GM12873 (cell line): ENCODE measurements at regions not wholly inside any gene's neighbourhood (a gene's known extent, or its start where the extent isn't known, plus 50 kb on each side); places are given as distances from the start of the nearest gene placed in this dataset.

Experiments
- CTCF ChIP-seq: IDR thresholded peaks from 2 replicates; pipeline ENCODE4 v1.5.1; 2012; ENCODE audit warnings: low read depth, mild to moderate bottlenecking, moderate library complexity, low read length, control low read depth; ENCODE audit not compliant: insufficient read depth; ENCODE audit errors: missing control alignments

DNA sequence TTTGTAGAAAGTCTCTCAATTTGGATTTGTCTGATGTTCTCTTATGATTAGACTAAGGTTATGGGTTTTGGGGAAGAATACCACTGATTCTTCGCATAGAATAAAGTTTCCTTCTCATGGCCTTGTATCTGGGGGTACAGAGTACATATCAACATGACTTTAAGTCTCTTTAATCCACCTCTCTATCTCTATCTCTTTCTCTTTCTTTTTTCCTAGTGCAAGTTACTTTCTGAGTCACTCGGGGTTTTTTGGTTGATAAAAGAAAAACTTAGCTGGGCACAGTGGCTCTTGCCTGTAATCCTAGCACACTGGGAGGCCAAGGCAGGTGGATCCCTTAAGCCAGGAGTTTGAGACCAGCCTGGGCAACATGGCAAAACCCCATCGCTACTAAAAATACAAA is 100.1 kb upstream of the MAP4K3 start:
- no peak for TF ChIP-seq CTCF

DNA sequence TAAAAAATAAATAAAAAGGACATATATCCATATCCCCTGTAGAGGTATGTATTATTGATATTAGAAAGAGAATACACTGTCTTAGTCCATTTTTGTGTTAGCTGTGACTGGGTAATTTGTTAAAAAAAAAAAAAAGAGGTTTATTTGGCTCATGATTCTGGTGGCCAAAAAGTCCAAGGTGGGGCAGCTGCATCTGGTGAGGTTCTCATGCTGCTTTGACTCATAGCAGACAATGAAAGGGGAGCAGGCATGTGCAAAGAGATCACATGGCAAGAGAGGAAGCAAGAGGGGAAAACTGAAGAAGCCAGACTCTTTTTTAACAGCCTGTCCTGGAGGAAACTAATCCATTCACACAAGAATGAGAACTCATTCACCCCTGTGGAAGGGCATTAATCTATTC is 101.6 kb upstream of the MAP4K3 start:
- no peak for TF ChIP-seq CTCF

GRCh38 chr2:39540414-39540813 is 103.3 kb upstream of the MAP4K3 start:
- no peak for TF ChIP-seq CTCF

- TF ChIP-seq CTCF = no peak
Measured at GRCh38 chr2:39541011-39541930, 104.2 kb upstream of the MAP4K3 start.

DNA sequence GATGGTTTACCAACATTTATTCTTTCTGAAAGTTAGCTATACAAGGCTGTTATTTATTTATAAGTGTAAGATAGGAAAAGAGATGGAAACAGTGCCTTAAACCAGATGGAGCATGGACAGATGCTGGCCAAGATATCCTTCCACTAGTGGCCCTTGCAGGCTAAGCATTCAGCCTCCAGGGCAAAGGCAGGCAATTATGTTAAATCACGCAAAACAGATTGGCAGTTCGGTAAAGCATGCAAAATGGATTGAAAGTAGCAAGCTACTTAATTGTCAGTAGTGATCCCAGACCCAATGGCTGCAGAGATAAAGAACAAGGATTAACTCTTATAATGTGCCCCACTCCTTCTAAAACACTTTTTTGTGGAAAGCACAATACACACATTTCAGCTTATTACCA is 105.4 kb upstream of the MAP4K3 start:
- TF ChIP-seq CTCF = no peak

DNA sequence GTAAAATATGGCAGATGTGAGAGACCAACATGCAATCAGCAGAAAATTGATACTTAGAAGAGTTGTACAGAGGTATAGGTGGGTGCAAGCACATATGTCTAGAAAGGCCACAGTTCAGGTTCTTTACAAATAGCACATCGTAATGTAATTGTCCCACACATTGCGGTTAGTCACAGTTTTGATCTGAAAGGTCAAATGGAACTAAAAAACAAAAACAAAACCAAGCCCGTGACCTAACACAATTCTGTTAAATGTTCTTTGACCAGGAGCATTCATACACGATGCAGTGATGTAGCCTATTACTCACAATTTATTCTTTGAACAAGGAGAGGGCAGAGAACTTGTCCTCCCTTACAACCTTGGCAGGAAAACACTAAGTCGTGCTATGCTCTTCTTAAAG is 108.9 kb upstream of the MAP4K3 start:
- no peak for TF ChIP-seq CTCF

DNA sequence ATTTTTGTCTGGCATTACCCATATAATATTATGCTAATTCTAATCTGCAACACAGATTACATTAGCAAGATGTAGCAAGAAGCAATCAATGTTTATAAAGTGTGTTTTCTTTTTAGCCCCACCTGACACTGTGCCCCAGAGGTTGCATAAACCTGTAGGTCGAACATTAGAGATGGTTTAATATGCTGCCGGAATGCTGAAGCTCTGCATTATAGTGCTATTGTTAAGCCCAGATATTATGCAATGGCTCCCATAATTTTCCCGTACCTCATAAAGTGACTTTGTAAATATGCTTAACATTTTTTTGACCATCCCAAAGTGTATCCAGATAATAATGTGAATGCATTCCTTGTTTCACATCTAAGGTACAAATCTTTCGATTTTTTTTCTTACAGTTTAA is 109.3 kb upstream of the MAP4K3 start:
- no peak for TF ChIP-seq CTCF
